T-helper 1 cell treated with Interleukin-12 subunit alpha and Interleukin-12 subunit beta and Interleukin-4 antibody, amounts not matched to agents 30 ng/mL and 1 ng/mL, for 36 hours (primary cell): ENCODE measurements at regions not wholly inside any gene's neighbourhood (a gene's known extent, or its start where the extent isn't known, plus 50 kb on each side); places are given as distances from the start of the nearest gene placed in this dataset.

Experiments used
- intact Hi-C: fragments of 100-400 bp; cut with micrococcal nuclease; formaldehyde crosslinking; loops from one replicate; pipeline ENCODE4 v1.15.1; 2024

DNA sequence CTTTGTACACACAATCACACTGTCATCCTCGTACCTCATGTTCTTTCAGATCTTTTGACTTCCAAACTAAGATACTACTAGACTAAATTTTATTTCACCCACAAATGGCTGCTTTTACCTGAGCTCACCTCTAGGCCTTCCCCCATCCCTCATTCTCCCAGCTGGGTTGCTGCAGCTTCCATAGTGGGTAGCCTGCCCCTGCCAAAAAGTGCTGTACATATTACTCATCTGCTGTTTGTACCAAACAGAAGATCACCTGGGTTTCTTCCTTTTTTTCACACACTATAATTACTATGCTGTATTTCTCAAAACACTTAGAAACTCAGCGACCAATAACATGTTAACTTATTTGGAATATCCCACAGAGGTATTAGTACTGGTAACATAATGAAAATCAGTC, 267.6 kb upstream of the PRDM1 start:
- intact Hi-C loops: no loop called here

DNA sequence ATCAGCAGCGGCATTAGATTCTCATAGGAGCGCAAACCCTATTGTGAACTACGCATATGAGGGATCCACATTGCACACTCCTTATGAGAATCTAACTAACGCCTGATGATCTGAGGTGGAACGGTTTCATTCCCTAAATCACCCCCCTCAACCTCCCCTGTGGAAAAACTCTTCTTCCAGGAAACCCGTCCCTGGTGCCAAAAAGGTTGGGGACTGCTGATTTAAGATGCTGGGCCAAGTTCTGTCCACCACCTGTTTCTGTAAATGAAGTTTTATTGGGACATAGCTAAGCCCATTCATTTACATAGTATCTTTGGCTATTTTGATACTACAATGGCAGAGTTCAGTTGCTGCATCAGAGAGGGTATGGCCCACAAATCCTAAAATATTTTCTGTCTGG, 268.2 kb upstream of the PRDM1 start:
- intact Hi-C loops: no loop called here

DNA sequence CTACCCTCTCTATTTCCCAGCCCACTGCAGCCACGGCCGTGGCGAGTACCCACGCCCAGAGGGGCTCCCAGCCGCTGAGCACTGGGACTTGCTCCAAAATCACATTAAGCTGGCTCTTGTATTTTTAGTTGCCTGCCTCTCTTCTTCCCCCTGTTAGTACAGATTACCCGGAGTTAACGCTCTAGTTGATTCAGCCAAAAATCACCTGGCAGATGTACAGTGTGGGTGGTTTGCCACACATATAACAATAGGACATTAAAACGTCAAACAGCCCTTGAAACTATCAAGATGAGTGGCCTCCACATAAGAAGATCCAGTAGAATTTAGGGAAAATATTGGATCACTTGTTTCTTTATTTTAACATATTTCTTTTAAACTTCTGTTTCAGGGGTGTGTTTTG, 268.8 kb upstream of the PRDM1 start:
- intact Hi-C loops: no loop called here

DNA sequence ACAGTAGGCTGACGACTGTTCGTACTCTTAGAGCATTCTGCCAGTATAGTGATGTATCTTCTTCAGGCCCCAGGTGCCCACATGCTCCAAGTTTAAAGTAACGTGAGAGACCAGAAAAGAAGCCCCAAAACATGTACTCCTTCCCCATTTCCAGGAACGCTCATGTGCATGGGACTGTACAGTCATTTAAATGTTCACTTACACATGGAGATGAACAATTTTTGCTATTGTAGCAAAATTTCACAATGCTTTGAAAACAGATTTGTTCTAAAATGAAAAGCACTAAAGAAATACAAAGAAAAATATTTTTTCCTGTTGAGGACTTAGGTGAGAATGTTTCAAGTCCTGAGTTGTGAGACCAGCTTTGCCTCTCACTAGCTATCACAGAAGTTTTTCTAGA, 269.3 kb upstream of the PRDM1 start:
- intact Hi-C loops: no loop called here

DNA sequence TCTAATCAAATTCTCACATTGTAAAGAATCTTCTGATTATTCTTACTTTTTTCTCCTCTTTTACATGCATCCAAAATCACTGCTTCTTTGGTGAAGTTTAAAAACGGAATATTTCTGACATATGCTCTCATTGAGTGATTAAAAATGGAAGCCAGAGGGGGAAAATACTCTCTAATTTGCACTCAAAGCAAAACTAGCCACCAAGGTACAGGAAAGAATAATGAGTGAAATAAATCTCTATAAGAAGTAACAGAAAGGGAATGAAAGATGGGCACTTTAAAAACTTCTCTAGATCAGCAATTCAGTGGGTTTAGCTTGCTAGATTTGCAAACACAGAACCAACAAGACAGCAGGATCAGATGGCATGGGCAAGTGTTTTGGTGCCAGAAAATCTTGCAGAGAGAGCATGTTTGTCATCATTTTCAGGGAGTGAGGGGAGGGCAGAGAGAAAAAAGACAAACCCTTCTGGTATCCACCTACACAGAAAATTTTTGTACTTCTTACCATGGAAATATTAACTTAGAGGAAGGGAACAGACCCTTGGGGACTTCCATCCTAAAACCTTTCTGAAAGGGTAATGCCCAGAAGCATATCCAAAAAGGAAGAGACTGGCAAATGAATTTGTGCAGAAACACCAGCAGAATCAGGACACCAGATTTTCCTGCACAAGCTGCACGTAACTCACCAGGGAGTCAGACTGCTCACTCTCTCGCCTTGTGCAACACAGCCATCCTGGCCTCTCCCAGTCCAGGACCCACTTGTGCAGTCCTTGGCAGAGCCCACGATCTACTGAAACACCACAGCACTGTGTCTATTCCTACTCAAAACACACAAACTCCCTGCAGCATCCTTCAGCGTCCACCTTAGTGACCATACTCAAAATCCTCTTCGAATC, 270.2 kb upstream of the PRDM1 start:
- intact Hi-C loops: loop anchor here (1.0 kb wide), 1 partner anchor 170 kb away; no protein-coding TSS in a partner anchor

DNA sequence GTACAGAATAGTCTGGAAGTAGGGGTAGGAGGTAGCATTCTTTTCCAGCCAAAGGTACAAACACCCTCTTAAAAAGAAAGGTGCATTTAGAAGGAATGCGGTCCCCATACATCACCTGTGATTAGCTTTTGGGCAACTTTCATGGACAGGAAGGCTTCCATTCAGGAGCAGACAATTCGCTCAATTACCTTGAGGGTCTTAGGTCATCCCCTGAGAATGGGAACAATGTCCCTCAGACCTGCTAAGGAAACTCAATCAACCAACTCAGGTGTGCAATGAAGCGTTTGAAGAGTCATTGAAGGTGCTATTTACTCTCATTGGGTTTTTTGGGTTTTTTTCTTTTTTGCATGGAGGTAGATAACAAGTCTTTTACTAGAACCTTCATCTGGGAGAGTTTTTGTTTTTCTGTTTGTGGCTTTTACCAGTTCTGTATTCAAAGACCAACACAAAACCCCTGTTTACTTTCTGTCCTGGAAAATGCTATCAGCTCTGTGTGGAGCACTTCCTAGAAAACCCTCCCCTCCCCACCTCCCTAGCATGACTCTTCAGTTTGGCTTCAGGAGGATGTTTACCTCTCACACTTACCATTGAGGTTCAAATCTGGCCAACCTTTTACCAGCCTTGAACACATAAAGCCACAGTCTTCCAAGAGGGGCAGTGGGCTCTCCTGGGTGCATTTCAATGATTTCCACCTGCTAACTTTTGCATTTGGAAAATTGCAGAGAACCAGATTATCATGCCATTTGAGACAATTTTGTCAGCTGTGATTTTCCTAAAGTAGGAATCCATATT, 271.2 kb upstream of the PRDM1 start:
- intact Hi-C loops: loop anchor here (1.0 to 5.0 kb wide), 5 partner anchors 83 to 367 kb away; no protein-coding TSS in a partner anchor

DNA sequence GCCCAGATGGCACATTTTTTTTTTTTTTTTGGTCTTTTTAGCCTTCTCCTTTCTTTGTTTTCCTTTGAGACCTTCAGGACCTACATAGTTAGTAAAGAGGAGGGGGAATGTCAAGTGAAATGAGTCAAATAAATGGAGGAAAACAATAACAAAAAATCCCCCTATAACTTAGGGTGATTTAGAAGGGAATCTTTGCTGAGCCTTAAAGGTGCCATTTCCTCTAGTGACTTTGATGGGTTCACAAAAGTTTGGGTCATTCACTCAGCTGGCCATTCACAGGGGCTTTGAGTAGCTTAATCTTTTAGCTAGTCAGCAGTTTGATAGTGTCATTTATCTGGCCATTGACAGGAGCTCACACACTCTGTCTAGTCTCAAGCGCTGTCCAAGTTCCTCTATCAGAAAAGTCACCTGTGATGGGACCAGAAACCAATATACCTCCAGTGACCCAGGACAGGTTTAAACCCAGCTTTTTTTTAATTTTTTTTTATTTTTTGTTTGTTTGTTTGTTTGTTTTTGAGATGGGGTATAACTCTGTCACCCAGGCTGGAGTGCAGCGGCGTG, 275.1 kb upstream of the PRDM1 start:
- intact Hi-C loops: loop anchor here (1.0 to 5.0 kb wide), 12 partner anchors 20 to 710 kb away; partner anchors contain the start of gene PRDM1

DNA sequence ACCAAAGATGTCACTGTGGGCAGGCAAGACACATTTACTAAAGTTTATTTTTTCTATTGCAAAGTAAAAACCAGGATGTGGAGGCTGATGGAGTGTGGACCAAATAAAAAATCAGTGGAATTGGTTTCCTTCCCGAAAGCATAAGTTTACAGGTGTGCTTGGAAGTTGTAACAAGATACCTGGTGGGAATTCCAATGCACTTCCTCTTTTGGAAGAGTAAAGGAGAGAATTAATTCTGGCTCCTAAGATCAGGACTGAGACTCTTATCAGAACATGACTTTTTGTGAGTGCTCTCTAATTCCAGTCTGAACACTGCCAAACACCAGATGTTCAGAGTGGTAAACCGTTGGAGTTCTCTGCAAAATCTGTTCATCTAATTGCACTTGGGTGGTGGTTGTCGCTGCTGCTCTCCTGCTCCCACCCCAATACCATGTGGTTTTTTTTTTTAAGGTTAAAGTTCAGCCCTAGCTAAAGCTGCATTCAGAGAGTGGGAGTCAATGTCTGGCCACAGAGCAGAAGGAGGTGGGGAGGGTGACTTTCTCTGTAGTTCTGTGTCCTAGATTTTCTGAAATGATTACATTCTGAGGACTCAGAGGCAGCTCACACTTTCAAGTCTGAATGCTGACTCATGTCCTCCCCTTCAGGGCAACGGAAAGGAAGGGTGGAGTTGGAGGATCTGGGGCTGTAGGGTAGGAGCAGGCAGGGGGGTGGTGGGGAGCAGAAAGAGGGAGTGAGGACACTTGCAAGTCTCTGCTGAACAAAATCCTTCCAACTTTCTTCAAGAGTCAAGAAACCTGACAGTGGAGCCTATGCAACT, 275.8 kb upstream of the PRDM1 start:
- intact Hi-C loops: loop anchor here (1.0 to 5.0 kb wide), 12 partner anchors 19 to 710 kb away; partner anchors contain the start of gene PRDM1

DNA sequence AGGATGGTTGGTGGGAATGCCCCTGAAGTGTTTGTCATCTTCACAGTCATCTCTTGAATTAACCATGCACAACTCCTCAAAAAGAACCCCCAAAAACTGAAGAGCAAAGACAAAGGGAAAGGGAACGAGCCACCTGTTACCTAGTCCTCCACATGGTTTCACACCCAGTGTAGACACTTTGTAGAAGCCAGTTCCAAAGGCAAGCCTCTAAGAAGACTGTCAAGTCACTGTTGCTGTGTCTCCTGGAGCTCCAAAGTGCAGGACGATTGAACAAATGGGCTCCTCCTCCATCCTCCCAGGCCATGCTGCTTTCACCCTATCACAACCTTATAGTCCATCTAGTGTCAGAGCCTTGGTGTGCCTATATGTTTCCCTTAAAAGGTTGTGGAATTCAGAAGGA, 277.6 kb upstream of the PRDM1 start:
- intact Hi-C loops: no loop called here

DNA sequence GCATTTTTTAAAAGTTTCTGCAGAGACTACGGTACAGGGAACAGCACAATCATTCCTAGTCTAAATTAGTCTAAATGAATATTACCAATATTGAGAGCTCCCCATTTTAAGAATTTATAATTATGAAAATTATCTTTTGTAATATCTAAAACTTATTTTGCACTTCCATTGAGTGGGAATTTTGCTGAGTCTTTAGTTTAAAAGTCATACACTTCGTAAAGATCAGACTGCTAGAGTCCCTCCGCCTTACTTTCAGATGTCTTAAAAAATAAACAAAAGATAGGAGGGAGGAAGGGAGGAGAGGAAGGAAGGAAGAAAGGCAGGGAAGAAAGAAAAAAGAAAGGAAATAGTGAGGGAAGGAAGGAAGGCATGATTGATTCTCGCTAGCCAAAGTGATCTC, 278.2 kb upstream of the PRDM1 start:
- intact Hi-C loops: no loop called here

DNA sequence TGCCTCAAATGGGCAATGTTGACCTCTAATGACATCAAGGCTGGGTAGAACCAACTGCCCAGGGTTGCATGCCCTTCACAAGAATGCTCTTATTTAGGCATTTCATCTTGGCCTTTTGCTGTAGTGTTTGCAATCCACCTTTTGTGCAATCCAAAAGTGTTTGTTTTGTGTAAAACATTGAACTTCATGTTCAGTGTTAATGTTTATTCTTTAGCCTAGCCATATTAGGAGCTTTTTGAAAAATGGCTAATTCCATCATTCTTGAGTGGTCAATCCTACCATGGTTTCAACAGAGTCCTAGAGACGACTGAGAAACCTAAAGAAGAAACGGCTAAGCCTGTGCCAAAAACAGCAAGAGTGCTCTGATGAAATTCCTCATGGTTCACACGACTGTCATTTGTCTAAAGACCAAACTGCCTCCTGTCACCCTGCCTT, 279.6 kb upstream of the PRDM1 start:
- intact Hi-C loops: no loop called here

DNA sequence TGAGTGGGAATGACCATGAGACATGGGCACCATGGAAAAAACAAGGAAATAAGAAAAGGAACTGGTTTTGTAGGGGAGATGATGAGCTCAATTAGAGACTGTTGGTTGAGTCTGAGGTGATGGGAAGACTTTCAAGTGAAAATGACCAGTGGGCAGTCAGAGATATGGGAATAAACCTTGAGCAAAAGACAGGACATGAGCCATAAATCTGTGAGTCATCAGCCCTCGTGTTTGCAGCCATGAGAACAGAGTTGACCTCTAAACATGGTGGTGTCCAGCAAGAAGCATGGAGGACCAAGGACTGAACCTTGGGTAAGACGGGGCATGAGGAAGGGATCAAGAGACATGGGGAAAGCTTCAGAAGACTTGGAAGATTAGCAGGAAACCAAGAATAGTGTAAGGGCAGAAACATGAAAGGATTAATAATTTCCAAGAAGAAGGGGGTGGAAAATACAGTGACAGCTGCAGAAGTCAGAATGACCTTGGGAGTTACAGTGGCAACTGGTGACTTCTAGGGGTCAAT, 280.6 kb upstream of the PRDM1 start:
- intact Hi-C loops: no loop called here

DNA sequence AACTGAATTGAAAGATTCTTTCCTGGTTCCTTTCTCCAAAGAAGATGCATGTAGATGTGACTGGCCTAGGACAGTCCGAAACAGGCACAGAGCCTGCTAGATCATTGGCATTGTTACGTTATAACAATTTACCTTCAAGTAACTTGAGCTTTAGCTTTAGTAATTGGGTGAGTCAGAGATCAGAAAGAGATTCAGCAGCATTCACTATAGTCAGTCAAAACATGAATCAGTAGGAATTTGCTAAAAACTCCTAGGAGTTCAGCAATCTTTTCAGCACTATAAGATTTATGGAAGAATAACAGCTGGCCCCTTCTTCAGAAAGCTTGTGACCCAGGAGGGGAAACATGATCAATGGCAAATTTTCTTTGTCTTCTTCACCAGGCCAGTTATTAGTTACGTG, 281.7 kb upstream of the PRDM1 start:
- intact Hi-C loops: no loop called here

DNA sequence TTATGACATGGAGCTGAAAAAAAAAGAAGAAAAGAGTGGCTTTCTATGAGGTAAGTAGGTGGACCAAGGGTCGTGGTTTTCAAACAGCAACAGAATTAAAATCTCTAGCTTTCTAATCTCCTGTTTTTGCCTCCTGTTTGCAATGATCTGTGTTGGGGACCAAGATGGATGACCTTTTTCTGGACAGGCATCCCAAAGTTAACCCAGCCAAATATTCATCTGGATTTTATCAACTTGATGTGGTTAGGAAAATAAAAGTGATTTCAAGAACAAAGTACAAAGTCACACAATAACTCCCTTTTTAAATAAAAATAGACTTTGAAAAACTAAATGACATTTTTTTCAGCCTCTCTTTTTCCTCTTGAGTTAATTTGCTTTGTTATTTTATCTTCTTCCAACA, 282.1 kb upstream of the PRDM1 start:
- intact Hi-C loops: no loop called here

DNA sequence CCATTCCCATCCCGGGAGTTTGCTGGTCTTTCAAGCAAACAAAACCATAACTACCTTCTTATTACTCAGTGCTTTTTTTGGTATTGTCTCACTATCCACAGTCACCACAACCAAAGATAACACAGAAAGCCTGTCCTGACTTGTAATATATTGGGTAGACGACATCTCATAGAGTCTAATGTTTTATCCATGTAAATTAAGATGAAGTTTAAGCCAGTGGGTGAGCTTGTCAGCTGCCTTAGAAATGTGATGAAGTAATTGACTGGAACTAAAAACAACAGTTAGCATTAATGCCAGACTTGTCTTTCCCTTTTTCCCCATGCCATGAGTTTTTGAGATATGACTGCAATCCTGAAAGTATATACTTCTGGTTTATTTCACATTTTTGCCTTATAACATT, 282.7 kb upstream of the PRDM1 start:
- intact Hi-C loops: no loop called here

DNA sequence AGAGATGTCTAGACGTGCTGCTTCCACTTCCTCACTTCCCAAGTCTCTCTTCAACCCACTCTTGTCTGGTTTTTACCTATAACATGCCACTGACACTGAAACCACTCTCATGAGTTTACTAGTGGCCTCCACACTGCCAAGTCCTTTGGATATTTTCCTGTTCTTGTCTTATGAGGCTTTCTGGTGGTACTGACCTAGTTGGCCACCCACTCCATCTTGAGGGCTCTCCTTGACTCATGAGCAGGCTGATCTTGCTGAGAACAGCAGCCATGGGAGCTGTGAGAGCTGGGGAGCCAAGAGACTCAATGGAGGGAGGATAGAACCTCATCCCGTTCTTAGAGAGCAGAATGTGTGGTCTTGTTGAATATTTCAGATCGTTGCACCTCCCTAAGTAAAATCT, 283.4 kb upstream of the PRDM1 start:
- intact Hi-C loops: no loop called here

DNA sequence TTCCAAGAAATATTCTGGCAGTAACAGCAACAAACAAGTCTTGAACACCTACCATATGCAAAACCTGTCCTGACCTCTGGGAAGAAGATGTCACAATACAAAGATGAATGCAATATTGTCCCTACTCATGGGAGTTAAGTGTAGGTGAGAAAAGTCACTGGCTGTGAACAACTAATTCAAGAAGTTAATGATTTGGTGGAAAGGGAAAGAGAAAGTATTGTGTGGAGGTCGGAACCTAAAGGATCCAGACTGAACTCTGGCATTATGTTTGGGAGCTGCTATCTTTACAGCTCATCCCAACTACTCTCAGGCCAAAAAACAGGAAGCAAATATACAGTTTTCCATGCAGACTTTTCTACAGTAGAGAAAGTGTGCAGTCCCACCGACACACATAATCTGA, 285.3 kb upstream of the PRDM1 start:
- intact Hi-C loops: no loop called here

DNA sequence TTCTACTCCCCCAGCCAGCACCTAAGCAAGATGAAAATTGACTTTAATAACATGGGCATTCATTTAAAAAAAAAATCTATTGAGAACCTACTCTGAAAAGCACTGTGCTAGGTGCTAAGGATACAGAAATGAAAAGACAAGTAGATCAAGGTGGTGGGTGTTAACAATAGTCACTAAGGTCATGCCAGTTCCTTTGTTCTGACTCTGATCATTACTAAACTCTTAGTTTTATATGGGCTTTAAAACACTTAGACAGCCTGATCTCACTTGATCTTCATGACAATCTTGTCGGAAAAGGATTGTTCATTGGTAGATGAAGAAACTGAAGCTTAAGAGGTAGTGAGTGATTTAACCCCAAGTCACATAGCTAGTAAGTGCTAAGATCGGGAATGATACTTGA, 285.7 kb upstream of the PRDM1 start:
- intact Hi-C loops: no loop called here

DNA sequence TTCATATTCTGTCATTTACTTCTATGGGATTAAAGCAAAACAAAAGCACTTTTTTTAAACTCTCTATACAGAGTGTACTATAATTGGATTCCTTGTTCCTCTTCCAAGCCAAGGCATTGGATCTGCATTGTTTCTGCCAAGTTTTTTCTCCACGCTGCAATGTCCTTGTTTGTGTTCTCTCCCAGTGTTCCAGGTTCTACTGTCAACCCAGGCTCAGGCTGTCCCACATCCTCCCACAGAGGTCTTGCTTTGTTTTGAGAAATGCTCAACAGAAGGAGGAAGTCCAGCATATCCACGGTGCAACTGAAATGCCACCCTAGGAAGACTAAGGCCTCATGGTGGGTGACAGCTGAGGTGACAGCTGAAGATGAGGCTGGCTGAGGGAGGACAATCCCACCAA, 287.1 kb upstream of the PRDM1 start:
- intact Hi-C loops: no loop called here

DNA sequence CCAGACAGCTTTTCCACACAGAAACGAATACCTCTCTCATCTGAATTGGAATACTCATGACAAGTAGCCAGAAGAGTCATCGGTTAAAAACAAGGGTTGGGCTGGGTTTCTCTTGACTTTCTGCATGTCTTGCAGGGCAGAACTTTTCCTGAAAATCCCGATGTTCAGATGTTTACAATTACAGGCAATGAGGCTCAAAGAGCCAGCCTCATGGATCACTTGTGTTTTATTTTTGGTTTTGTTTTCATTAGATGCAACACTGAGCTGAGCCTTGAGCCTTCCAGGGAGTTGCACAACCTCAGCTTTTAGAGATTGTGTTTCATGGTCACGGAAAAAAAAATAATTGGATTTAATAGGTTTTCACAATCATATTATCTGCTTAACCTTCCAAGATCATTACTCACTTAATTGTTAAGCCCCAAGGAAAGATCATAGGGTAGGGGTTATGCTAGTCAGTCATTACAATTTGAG, 288.1 kb upstream of the PRDM1 start:
- intact Hi-C loops: no loop called here
